Mesothelial cell of epicardium (in vitro differentiated cells): ENCODE measurements at regions not wholly inside any gene's neighbourhood (a gene's known extent, or its start where the extent isn't known, plus 50 kb on each side); places are given as distances from the start of the nearest gene placed in this dataset.

Source experiments
- DNase-seq, 2 experiments: peaks; one replicate each; pipeline ENCODE4 v3.0.0; 2021; ENCODE audit warnings: low spot score in 2 of 2; ENCODE audit not compliant: unreplicated experiment in 2 of 2
- H3K27ac Mint-ChIP-seq: 2 replicates; pipeline ENCODE4 v1.8.0; 2021; ENCODE audit warnings: mixed read lengths
- H3K27me3 Mint-ChIP-seq: 2 replicates; pipeline ENCODE4 v1.8.0; 2021; ENCODE audit warnings: low read depth, mixed read lengths
- H3K36me3 Mint-ChIP-seq: 2 replicates; pipeline ENCODE4 v1.8.0; 2021; ENCODE audit warnings: mixed read lengths
- H3K4me1 Mint-ChIP-seq: 2 replicates; pipeline ENCODE4 v1.8.0; 2021; ENCODE audit warnings: mixed read lengths
- H3K4me3 Mint-ChIP-seq: 2 replicates; pipeline ENCODE4 v1.8.0; 2021; ENCODE audit warnings: mild to moderate bottlenecking, moderate library complexity, mixed read lengths
- H3K9me3 Mint-ChIP-seq: 2 replicates; pipeline ENCODE4 v1.8.0; 2021; ENCODE audit warnings: mixed read lengths
- CTCF ChIP-seq: fragments of 200-600 bp; sonication (generic); IDR thresholded peaks from one replicate; pipeline ENCODE4 v1.5.0; 2021; ENCODE audit warnings: antibody characterized with exemption; ENCODE audit not compliant: unreplicated experiment

DNA sequence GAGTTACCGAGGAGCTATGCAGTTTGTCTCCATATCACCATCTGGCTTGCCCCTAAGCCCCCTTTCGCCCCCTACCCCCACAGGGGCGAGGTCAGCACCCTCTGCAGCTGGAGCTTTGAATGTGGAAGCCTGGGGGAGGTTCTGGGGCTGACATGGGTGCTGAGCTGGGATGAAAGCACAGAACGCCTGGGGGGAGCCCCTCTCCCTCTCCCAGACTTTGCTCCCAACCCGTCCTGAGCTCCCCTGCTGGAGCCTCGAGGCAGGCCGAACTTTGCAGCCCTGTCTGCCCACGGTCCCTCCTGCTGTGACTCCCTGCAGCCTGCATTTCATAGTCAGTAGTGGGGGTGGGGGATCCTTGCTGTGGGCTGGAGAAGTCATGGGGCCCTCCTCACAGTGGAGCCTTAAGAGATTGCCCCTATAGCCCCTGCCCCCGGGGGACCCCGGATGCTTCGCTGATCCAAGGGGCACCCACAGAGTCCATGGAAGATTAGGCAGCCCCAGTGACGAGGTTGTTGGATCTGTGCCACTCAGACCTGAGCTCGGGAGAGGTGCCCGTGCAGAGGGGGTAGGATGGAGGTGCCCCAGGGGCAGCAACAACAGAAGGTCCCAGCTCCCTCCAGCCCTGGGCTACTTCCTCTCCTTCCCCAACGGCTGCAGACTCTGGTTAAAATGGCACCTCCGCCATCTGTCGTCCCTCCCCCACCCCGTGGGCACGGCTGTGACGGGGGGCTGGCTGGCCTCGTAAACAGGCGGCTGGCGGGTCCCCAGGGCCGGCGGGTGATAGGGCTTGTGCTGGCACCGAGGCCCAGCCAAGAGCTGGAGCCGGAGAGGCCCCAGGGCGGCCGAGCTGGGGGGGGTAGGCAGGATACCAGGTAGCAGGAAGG is 162.0 kb downstream of the C9orf50 start:
- Mint-ChIP-seq H3K27ac (peak overlapping the region; percentile 77), H3K4me3 (no peak overlapping the region), H3K27me3 (no peaks in the 10 kb centered on the region), H3K4me1 (peaks cover 55% of the 10 kb centered on the region), H3K36me3 (no peaks in the 10 kb centered on the region), H3K9me3 (no peaks in the 10 kb centered on the region)
- TF ChIP-seq CTCF, result no peak
- DNase-seq, result peak in 1 of 2 experiments; percentile 54

DNA sequence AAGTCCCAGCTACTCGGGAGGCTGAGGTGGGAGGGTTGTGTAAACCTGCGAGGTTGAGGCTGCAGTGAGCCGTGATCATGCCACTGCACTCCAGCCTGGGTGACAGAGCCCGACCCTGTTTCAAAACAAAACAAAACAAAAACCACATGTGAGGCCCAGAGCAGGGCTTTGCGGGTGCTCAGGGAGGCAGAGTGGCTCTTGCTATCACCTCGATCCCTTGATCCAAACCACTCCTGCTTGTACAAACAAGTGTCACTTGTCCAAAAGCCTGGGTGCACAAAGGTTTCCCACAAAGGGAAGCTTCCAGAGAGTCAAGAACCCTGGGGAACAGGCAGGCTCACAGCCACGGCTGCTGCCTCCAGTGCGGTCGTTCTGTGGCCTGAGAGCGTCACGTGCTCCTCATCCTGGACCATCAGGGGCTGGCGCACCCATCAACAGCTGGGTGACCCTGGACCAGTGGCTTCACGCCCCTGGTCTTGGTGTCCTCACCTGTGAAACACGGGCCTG is 162.7 kb downstream of the C9orf50 start:
- H3K27me3 Mint-ChIP-seq, result no peaks in the 10 kb centered on the region
- H3K36me3 Mint-ChIP-seq, result no peaks in the 10 kb centered on the region
- H3K4me3 Mint-ChIP-seq, result no peak overlapping the region
- TF ChIP-seq CTCF, result no peak
- H3K27ac Mint-ChIP-seq, result peak overlapping the region; percentile 77
- no peak for DNase-seq
- peaks cover 52% of the 10 kb centered on the region for H3K4me1 Mint-ChIP-seq
- no peaks in the 10 kb centered on the region for H3K9me3 Mint-ChIP-seq

- TF ChIP-seq CTCF, result no peak
- Mint-ChIP-seq H3K36me3 (no peaks in the 10 kb centered on the region), H3K4me3 (no peak overlapping the region), H3K27ac (no peak overlapping the region), H3K4me1 (peaks cover 56% of the 10 kb centered on the region), H3K27me3 (no peaks in the 10 kb centered on the region), H3K9me3 (no peaks in the 10 kb centered on the region)
- DNase-seq, result no peak
Measured at GRCh38 chr9:129457325-129457779, 163.5 kb downstream of the C9orf50 start.

- Mint-ChIP-seq H3K4me3 (no peak overlapping the region), H3K27me3 (no peaks in the 10 kb centered on the region), H3K9me3 (no peaks in the 10 kb centered on the region), H3K27ac (peak overlapping the region; percentile 64), H3K36me3 (no peaks in the 10 kb centered on the region), H3K4me1 (peaks cover 62% of the 10 kb centered on the region)
- TF ChIP-seq CTCF, result no peak
- DNase-seq, result no peak
Measured at GRCh38 chr9:129456549-129457324, 164.2 kb downstream of the C9orf50 start.

DNA sequence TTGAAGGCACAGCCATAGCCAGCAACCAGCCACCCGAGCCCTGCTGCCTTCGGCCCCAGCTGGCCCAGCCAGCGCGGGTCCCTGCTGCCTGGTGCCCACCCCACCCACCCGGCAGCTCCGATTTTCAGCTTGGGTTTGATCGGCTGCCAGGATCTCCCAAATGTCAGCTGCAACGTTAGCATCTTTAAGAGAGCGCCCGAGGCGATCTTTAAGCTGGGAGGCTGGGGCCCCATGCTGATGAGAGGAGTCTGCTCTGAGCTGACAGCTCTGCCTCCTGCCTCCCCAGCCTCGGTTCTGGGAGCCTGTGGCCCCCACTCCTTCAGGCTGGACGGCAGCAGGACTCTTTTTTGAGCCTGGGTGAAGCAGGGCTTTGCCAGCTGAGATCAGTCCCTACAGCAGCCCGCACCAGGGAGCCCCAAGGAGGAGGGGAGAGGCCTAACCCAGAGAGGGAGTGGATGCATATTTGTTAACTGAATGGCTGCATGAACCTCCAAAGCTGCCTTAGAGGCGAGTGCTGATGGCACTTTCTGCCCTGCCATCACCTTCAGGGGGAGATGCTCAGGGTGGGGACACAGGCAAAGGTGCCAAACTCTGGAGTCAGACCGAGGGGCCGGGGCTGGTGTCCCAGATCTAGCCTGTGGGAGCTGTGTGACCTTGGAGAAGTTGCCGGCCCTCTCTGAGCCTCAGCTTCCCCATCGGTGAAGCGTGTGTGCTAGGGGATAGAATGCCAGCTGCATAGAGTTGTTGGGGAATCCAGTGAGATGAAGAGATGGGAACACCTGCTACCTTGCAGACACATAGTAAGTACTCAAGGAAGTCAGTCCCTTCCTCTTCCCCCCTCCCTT is 165.5 kb downstream of the C9orf50 start:
- H3K9me3 Mint-ChIP-seq, result no peaks in the 10 kb centered on the region
- H3K27ac Mint-ChIP-seq, result peak overlapping the region; percentile 93
- peak overlapping the region; percentile 20 for H3K4me3 Mint-ChIP-seq
- H3K4me1 Mint-ChIP-seq, result peaks cover 63% of the 10 kb centered on the region
- H3K27me3 Mint-ChIP-seq, result no peaks in the 10 kb centered on the region
- no peak for TF ChIP-seq CTCF
- peak in 1 of 2 experiments; percentile 54 for DNase-seq
- no peaks in the 10 kb centered on the region for H3K36me3 Mint-ChIP-seq
